Skeletal muscle satellite cell (primary cell): ENCODE measurements at regions not wholly inside any gene's neighbourhood (a gene's known extent, or its start where the extent isn't known, plus 50 kb on each side); places are given as distances from the start of the nearest gene placed in this dataset.

Source experiments
- H3K27me3 ChIP-seq: 2 replicates; pipeline ENCODE4 v1.7.0; 2013; ENCODE audit warnings: low read length; ENCODE audit not compliant: control insufficient read depth, insufficient read depth
- H3K36me3 ChIP-seq: 2 replicates; pipeline ENCODE4 v1.7.0; 2013; ENCODE audit warnings: mild to moderate bottlenecking, control low read depth, low read length; ENCODE audit not compliant: insufficient read depth
- H3K4me1 ChIP-seq: 2 replicates; pipeline ENCODE4 v1.7.0; 2013; ENCODE audit warnings: low read length; ENCODE audit not compliant: control insufficient read depth, insufficient read depth
- H3K4me2 ChIP-seq: 2 replicates; pipeline ENCODE4 v1.7.0; 2013; ENCODE audit warnings: mild to moderate bottlenecking, low read length
- H3K4me3 ChIP-seq: 2 replicates; pipeline ENCODE4 v1.7.0; 2013; ENCODE audit warnings: low read length
- H3K9ac ChIP-seq: 2 replicates; pipeline ENCODE4 v1.7.0; 2013; ENCODE audit warnings: mild to moderate bottlenecking, low read depth, low read length, moderate library complexity
- H3K9me3 ChIP-seq: replicated peaks from 2 replicates; pipeline ENCODE4 v1.7.0; 2013; ENCODE audit warnings: mild to moderate bottlenecking, control low read depth, low read length

DNA sequence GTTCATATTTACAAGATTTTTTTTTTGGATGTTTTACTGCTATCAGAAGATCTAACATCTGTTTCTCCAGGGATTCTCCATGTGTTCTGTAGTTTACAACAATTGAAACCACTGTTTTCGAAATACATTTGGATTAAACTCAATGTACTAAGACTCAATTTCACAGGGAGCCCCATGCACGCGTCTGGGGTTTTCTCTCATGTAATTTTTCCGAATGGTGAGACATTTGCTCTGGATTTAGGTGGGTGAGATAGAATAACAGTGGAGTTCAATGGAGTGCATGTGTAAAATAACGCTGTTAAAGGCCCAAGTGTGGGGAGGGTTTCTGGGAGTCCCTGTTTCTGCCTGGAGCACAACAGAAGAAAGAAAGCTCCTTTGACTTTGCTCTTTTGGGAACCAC is 330.3 kb downstream of the TSHZ3 start:
- no peaks in the 10 kb centered on the region for H3K36me3 ChIP-seq
- no peaks in the 10 kb centered on the region for H3K9me3 ChIP-seq
- no peaks in the 10 kb centered on the region for H3K4me1 ChIP-seq
- no peak overlapping the region for H3K9ac ChIP-seq
- peaks cover 16% of the 10 kb centered on the region for H3K27me3 ChIP-seq
- no peak overlapping the region for H3K4me3 ChIP-seq
- H3K4me2 ChIP-seq: no peak overlapping the region

DNA sequence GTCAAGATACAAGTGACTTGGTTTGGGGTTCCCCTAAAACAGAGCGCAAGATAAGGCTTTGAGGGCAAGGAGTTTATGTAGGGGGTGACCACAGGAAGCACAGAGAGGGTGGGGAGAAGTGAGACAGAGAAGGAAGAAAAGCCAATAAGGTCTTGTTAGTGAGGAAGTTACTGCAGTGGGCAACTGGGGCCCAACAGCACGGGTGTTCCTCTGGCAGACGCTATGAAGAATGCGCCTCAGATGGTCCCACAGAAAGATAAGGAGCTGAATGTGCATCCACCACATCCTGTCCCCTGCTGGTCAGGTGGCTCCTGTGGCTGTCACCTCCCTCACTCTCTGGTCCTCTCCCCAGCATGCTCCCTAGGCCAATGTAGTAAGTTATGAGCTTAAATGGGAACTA is 333.5 kb downstream of the TSHZ3 start:
- no peaks in the 10 kb centered on the region for H3K36me3 ChIP-seq
- no peaks in the 10 kb centered on the region for H3K4me1 ChIP-seq
- H3K9me3 ChIP-seq: no peaks in the 10 kb centered on the region
- H3K4me3 ChIP-seq: no peak overlapping the region
- H3K4me2 ChIP-seq: no peak overlapping the region
- H3K9ac ChIP-seq: no peak overlapping the region
- peaks cover 10% of the 10 kb centered on the region for H3K27me3 ChIP-seq

DNA sequence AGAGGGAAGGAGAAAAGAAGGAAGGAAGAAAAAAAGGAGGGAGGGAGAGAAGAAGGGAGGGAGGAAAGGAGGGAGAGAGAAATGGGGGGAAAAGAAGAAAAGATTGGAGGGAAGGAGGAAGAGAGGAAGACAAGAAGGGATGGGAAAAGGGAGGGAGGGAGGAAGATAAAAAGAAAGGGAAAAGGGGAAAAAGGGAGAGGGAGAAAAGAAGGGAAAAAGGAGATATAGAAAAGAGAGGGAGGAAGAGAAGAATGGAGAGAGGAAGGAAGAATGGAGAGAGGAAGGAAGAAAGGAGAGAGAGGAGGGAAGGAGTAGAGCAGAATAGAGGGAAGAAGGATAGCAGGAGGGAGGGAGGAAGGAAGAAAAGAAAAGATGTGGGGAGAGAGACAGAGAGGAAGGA is 334.6 kb downstream of the TSHZ3 start:
- H3K27me3 ChIP-seq: peaks cover 10% of the 10 kb centered on the region
- no peak overlapping the region for H3K4me3 ChIP-seq
- no peaks in the 10 kb centered on the region for H3K36me3 ChIP-seq
- H3K9me3 ChIP-seq: no peaks in the 10 kb centered on the region
- no peak overlapping the region for H3K4me2 ChIP-seq
- H3K9ac ChIP-seq: no peak overlapping the region
- no peaks in the 10 kb centered on the region for H3K4me1 ChIP-seq

DNA sequence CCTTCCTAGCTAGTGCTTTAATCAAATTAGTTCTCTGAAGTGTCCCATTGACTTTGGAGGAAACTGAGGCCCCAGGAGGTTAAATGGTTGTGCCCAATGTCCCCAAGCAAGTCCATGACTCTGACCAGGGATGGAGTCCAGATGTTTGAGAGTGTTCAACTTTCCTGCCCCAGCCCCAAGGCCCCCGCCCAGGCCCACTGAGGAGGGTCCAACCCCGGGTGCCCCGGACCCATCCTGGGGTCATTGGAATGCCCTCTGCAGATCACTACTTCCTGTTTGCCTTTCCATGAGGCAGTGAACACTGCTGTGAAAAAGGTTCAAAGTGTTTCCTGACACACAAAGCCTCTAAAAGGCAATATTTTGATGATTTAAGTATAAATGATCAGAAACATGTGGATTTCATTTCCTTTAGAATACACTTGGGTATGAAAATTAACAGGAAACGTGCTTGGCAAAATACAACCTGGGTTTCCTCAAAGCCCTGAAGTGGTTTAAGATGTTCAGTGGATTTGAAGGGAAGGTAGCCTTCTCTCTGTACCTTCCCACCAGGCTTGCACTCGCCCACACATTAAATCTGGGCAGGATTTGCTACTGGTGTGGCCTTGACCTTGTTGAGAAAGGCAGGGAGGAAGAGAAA is 335.7 kb downstream of the TSHZ3 start:
- H3K4me1 ChIP-seq: no peaks in the 10 kb centered on the region
- no peak overlapping the region for H3K4me2 ChIP-seq
- H3K9ac ChIP-seq: no peak overlapping the region
- peaks cover 10% of the 10 kb centered on the region for H3K27me3 ChIP-seq
- H3K36me3 ChIP-seq: no peaks in the 10 kb centered on the region
- no peak overlapping the region for H3K4me3 ChIP-seq
- no peaks in the 10 kb centered on the region for H3K9me3 ChIP-seq

DNA sequence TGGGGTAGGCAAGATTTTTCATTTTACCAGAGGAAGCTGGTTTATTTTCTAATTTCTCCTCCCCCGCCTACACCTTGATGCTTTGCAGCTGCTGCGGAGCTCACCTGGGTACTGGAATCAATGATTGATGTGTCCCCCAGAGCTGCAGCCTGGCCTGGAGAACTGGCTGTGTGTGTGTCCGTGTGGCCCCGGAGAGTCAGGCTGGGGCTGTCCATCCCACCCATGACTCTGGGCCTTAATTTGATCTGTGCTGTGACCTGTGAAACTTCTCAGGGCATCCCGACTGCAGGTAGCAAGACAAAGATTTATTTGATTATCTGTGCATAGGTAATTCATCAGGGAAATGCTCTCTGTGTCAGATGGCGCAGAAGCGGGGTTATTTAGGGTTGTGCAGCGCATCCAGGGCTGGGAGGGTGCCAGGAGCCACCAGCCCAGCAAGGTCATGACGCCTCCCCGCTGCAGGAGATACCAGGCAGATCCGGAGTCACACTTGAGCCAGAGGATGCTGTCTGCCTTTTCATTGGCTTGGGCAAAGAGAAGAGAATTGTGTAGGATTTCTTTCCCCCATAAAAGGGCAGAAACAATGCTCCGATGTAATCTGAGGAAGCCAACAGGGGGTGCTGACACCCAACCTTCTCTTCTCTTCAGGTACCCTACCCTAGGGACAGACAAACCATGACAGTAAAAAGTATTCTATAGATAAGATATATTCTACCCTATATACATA is 346.6 kb downstream of the TSHZ3 start:
- H3K36me3 ChIP-seq: no peaks in the 10 kb centered on the region

DNA sequence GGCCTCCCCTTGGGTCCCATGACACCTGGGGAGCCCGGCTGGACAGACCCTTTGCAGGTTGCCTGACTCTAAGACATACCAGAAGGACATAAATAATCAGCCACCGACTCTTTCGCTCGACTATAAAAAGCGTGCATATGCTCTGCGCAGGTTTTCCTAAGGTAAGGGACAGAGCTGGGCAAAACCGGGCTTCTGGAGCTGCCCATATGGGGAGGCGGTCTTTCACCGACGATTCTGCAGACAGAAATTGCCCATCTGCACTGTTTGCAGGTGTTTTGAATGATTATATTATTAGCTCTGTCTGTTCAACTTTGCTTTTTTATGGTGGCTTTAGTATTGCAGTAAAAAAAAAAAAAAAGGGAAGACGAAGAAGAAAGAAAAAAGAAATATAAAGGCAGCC is 347.2 kb downstream of the TSHZ3 start:
- no peak overlapping the region for H3K4me3 ChIP-seq
- H3K36me3 ChIP-seq: no peaks in the 10 kb centered on the region
- H3K27me3 ChIP-seq: peaks cover 7% of the 10 kb centered on the region
- H3K9ac ChIP-seq: no peak overlapping the region
- no peak overlapping the region for H3K4me2 ChIP-seq
- no peaks in the 10 kb centered on the region for H3K9me3 ChIP-seq
- H3K4me1 ChIP-seq: no peaks in the 10 kb centered on the region

More for the DNA sequence above, 346.6 kb downstream of the TSHZ3 start:
- peaks cover 7% of the 10 kb centered on the region for H3K27me3 ChIP-seq
- H3K4me3 ChIP-seq: no peak overlapping the region
- no peaks in the 10 kb centered on the region for H3K9me3 ChIP-seq
- no peak overlapping the region for H3K9ac ChIP-seq
- H3K4me2 ChIP-seq: no peak overlapping the region
- H3K4me1 ChIP-seq: no peaks in the 10 kb centered on the region

DNA sequence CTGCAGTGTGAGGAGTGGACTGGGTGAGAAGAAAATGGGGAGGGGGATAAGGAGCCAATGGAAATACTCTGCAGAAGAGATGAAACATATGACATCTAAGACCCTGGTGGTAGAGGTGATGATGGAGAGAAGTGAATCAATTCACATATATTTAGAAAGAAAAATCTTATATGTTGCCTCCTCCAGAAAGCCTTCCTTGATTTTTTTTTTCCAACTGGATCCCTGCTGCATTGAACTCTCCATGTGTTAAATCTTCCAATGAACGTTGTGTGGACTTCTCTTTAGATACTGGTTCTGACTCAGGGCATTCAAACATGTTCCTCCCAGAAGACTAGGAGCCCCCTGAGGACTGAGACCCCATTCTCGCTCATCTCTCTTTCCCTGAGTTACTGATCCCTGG is 348.3 kb downstream of the TSHZ3 start:
- H3K4me3 ChIP-seq: no peak overlapping the region
- H3K4me1 ChIP-seq: no peaks in the 10 kb centered on the region
- H3K27me3 ChIP-seq: peaks cover 10% of the 10 kb centered on the region
- no peak overlapping the region for H3K4me2 ChIP-seq
- no peaks in the 10 kb centered on the region for H3K36me3 ChIP-seq
- no peak overlapping the region for H3K9ac ChIP-seq
- H3K9me3 ChIP-seq: no peaks in the 10 kb centered on the region

DNA sequence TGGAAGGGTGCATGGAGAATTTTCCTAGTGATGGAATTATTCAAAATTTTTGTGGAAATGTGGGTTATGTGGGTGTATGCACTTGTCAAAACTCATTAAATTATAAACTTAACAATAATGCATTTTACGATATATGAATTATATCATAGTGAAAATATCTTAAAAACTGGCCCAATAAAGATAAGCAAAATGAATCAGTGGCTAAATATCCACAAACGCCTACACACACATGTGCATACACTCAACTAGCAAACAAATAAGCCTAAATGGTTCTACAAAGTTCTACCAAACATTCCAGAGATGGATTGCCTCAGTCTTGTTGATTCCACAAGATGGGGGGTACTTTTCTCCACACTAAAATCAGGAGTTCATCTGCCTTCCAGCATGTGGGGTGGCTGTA is 349.5 kb downstream of the TSHZ3 start:
- Histone ChIP-seq H3K9ac (no peak overlapping the region), H3K36me3 (no peaks in the 10 kb centered on the region), H3K4me2 (no peak overlapping the region), H3K27me3 (peaks cover 10% of the 10 kb centered on the region), H3K9me3 (no peaks in the 10 kb centered on the region), H3K4me3 (no peak overlapping the region), H3K4me1 (no peaks in the 10 kb centered on the region)

DNA sequence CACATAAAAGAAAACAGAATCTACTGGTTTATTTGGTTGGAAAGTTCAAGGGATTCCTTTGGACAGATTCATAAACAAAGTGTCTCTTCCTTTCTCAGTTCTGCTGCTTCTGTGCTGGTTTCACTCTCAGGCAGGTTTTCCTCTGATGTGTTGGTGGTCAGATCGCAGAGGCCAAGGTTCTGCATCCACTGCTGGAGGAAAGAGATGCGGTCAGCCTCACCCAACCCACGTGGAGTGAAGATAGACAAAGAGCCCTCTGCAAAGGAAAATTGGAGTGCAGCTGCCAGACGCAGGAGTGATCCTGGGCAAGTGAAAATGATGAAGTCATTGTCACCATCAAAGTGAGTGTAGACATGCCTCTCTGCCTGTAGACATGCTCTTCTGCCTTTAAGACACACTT is 352.0 kb downstream of the TSHZ3 start:
- peaks cover 10% of the 10 kb centered on the region for H3K27me3 ChIP-seq
- no peak overlapping the region for H3K4me2 ChIP-seq
- no peak overlapping the region for H3K4me3 ChIP-seq
- no peak overlapping the region for H3K9ac ChIP-seq
- H3K4me1 ChIP-seq: no peaks in the 10 kb centered on the region
- H3K9me3 ChIP-seq: no peaks in the 10 kb centered on the region
- no peaks in the 10 kb centered on the region for H3K36me3 ChIP-seq

DNA sequence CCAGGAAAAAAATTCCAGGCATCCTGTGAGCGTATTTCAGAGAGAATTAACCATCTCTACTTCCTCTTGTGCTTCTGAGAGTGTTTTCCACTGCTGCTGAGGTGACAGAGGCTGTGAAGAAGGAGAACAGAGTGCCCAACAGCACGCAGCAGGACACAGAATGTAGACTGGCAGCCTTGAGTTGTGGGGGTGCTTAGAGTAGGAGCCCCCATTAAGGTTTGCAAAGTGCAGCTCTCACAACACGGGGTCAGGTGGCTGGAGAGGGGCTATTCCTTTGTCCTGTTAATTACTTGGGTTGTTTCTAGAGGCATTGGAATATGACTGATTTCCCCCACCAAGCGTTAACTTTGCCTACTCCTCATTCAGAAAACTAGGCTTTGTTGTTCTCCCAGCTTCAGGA is 370.6 kb downstream of the TSHZ3 start:
- H3K4me1 ChIP-seq: no peaks in the 10 kb centered on the region
- H3K4me2 ChIP-seq: no peak overlapping the region
- H3K9me3 ChIP-seq: no peaks in the 10 kb centered on the region
- peaks cover 3% of the 10 kb centered on the region for H3K27me3 ChIP-seq
- H3K4me3 ChIP-seq: no peak overlapping the region
- no peak overlapping the region for H3K9ac ChIP-seq
- no peaks in the 10 kb centered on the region for H3K36me3 ChIP-seq

DNA sequence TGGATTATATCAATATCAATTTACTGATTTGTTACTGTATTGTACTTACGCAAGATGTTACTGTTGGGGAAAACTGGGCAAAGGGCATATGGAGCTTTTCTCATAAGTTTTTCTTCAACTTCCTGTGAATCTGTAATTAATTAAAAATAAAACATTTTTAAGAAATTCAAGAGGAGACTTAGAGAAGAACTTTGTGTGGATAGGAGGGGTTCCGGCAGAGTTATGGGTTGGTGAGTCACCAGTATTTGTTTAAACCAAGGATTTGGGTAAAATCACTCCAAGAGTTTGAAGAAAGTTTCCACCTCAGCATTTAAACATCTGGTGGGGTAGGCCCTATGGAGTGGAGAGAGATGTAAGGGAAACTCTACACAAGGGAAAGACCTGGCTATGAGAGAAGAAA is 379.6 kb downstream of the TSHZ3 start:
- no peaks in the 10 kb centered on the region for H3K27me3 ChIP-seq
- H3K4me2 ChIP-seq: no peak overlapping the region
- no peak overlapping the region for H3K9ac ChIP-seq
- no peaks in the 10 kb centered on the region for H3K4me1 ChIP-seq
- H3K36me3 ChIP-seq: no peaks in the 10 kb centered on the region
- H3K4me3 ChIP-seq: no peak overlapping the region
- H3K9me3 ChIP-seq: no peaks in the 10 kb centered on the region

DNA sequence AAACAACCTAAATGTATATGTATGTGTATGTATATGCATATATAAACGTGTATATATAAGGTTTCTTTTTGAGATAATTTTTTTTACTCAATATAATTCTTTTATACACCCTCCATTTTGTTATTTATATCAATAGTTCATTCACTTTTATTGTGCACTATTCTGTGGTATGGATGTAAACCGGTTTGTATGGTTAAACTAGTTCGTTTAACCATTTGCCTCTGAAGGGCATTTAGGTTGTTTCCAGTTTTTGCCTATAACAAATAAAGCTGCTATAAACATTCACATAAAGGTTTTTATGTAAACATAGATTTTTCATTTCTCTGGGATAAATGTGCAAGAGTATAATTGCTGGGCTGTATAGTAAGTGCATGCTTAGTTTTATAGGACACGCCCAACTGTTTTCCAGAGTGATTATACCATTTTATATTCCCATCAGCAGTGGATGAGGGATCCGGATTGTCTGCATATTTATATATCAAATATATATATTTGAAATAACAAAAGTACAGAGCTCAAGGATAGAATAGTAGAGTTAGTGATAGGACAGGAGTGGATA is 380.3 kb downstream of the TSHZ3 start:
- H3K9ac ChIP-seq: no peak overlapping the region
- no peaks in the 10 kb centered on the region for H3K27me3 ChIP-seq
- no peak overlapping the region for H3K4me2 ChIP-seq
- no peaks in the 10 kb centered on the region for H3K36me3 ChIP-seq
- H3K4me1 ChIP-seq: no peaks in the 10 kb centered on the region
- H3K9me3 ChIP-seq: no peaks in the 10 kb centered on the region
- H3K4me3 ChIP-seq: no peak overlapping the region
